ENCODE measurements at regions not wholly inside any gene's neighbourhood (a gene's known extent, or its start where the extent isn't known, plus 50 kb on each side); places are given as distances from the start of the nearest gene placed in this dataset.

GRCh38 chr12:53860426-53861345 lies 77.9 kb upstream of the HOXC13 start:
- intact Hi-C loops (cut with DNase I) = no loop called here
- no peaks in the 10 kb centered on the region for H3K4me1 ChIP-seq (ENCODE audit: control insufficient read depth in 2 of 3, insufficient read depth in 2 of 3, low read depth in 1 of 3, low read length in 3 of 3)
- TF ChIP-seq CTCF (IDR thresholded peaks at IDR 0.05; ENCODE audit: borderline replicate concordance, extremely low read depth, insufficient read depth) = no peak
- no peak overlapping the region for H3K4me3 ChIP-seq (ENCODE audit: low read length in 3 of 3)
- no peaks in the 10 kb centered on the region for H3K36me3 ChIP-seq (ENCODE audit: control insufficient read depth in 2 of 3, insufficient read depth in 3 of 3, low read length in 3 of 3)
- no peak for FAIRE-seq
- no peak overlapping the region for H3K27ac ChIP-seq (ENCODE audit: low read depth in 2 of 2, low read length in 2 of 2)
- no peak overlapping the region for H3K9ac ChIP-seq (ENCODE audit: low read length in 3 of 3)
- no peaks in the 10 kb centered on the region for H3K27me3 ChIP-seq (ENCODE audit: control insufficient read depth, insufficient read depth, low read length)
- DNase-seq = no peak
- no peaks in the 10 kb centered on the region for H3K9me3 ChIP-seq (ENCODE audit: control insufficient read depth in 2 of 3, insufficient read depth in 1 of 3, low read length in 3 of 3)

- no peak overlapping the region for H3K9ac ChIP-seq (ENCODE audit: low read length in 3 of 3)
- FAIRE-seq (no peak), DNase-seq (no peak)
- no peak overlapping the region for H3K4me3 ChIP-seq (ENCODE audit: low read length in 3 of 3)
- TF ChIP-seq CTCF (IDR thresholded peaks at IDR 0.05; ENCODE audit: borderline replicate concordance, extremely low read depth, insufficient read depth) = no peak
- H3K9me3 ChIP-seq (ENCODE audit: control insufficient read depth in 2 of 3, insufficient read depth in 1 of 3, low read length in 3 of 3) = no peaks in the 10 kb centered on the region
- H3K27me3 ChIP-seq (ENCODE audit: control insufficient read depth, insufficient read depth, low read length) = no peaks in the 10 kb centered on the region
- no peaks in the 10 kb centered on the region for H3K36me3 ChIP-seq (ENCODE audit: control insufficient read depth in 2 of 3, insufficient read depth in 3 of 3, low read length in 3 of 3)
- intact Hi-C loops (cut with DNase I) = no loop called here
- H3K27ac ChIP-seq (ENCODE audit: low read depth in 2 of 2, low read length in 2 of 2) = no peak overlapping the region
- H3K4me1 ChIP-seq (ENCODE audit: control insufficient read depth in 2 of 3, insufficient read depth in 2 of 3, low read depth in 1 of 3, low read length in 3 of 3) = no peaks in the 10 kb centered on the region
Observed at GRCh38 chr12:53862206-53862605, 76.4 kb upstream of the HOXC13 start.

- no peak for FAIRE-seq
- Histone ChIP-seq H3K9me3 (ENCODE audit: control insufficient read depth in 2 of 3, insufficient read depth in 1 of 3, low read length in 3 of 3) (no peaks in the 10 kb centered on the region), H3K4me3 (ENCODE audit: low read length in 3 of 3) (no peak overlapping the region), H3K27ac (ENCODE audit: low read depth in 2 of 2, low read length in 2 of 2) (no peak overlapping the region), H3K4me1 (ENCODE audit: control insufficient read depth in 2 of 3, insufficient read depth in 2 of 3, low read depth in 1 of 3, low read length in 3 of 3) (no peaks in the 10 kb centered on the region), H3K36me3 (ENCODE audit: control insufficient read depth in 2 of 3, insufficient read depth in 3 of 3, low read length in 3 of 3) (no peaks in the 10 kb centered on the region), H3K27me3 (ENCODE audit: control insufficient read depth, insufficient read depth, low read length) (no peaks in the 10 kb centered on the region), H3K9ac (ENCODE audit: low read length in 3 of 3) (no peak overlapping the region)
- TF ChIP-seq CTCF (IDR thresholded peaks at IDR 0.05; ENCODE audit: borderline replicate concordance, extremely low read depth, insufficient read depth) = no peak
- DNase-seq = no peak
- intact Hi-C loops (cut with DNase I) = no loop called here
Observed at GRCh38 chr12:53862831-53863230, 75.8 kb upstream of the HOXC13 start.

Data from kidney (tissue), 13 donors.